ENCODE measurements at regions not wholly inside any gene's neighbourhood (a gene's known extent, or its start where the extent isn't known, plus 50 kb on each side); places are given as distances from the start of the nearest gene placed in this dataset.
"Not testable (repeated sequence)": the region's sequence is repeated elsewhere in the genome, so short reads cannot be mapped to it uniquely, and the experiment has no call there.

- H3K27ac ChIP-seq; H3K9me3 ChIP-seq; H3K36me3 ChIP-seq; DNase-seq (ENCODE audit: extremely low spot score in 2 of 2); H3K4me3 ChIP-seq; H3K27me3 ChIP-seq; intact Hi-C loops (cut with DNase I); H3K4me1 ChIP-seq: not testable (repeated sequence)
These were observed 290.1 kb downstream of the ZNF716 start for GRCh38 chr7:57740126-57740525.

- H3K9me3 ChIP-seq, result no peaks in the 10 kb centered on the region
- intact Hi-C loops (cut with DNase I), result no loop called here
- H3K27ac ChIP-seq, result no peak overlapping the region
- TF ChIP-seq POLR2A (IDR thresholded peaks at IDR 0.05) (no peak), CTCF (IDR thresholded peaks at IDR 0.05) (no peak), POLR2AphosphoS5 (IDR thresholded peaks at IDR 0.05; ENCODE audit: insufficient read depth in 1 of 2, low read depth in 1 of 2) (no peak)
- H3K4me1 ChIP-seq, result no peaks in the 10 kb centered on the region
- no peak for DNase-seq (ENCODE audit: extremely low spot score in 2 of 2)
- H3K4me3 ChIP-seq, result no peak overlapping the region
- H3K36me3 ChIP-seq, result no peaks in the 10 kb centered on the region
- H3K27me3 ChIP-seq, result no peaks in the 10 kb centered on the region
These were observed 319.2 kb downstream of the ZNF716 start for GRCh38 chr7:57769131-57769530.

GRCh38 chr7:57769958-57770357 lies 320.0 kb downstream of the ZNF716 start:
- Histone ChIP-seq H3K9me3 (no peaks in the 10 kb centered on the region), H3K27ac (no peak overlapping the region), H3K36me3 (no peaks in the 10 kb centered on the region), H3K4me1 (no peaks in the 10 kb centered on the region), H3K4me3 (no peak overlapping the region), H3K27me3 (no peaks in the 10 kb centered on the region)
- no peak for DNase-seq (ENCODE audit: extremely low spot score in 2 of 2)
- no peak for TF ChIP-seq POLR2A (IDR thresholded peaks at IDR 0.05)
- no peak for TF ChIP-seq POLR2AphosphoS5 (IDR thresholded peaks at IDR 0.05; ENCODE audit: insufficient read depth in 1 of 2, low read depth in 1 of 2)
- no peak for TF ChIP-seq CTCF (IDR thresholded peaks at IDR 0.05)
- intact Hi-C loops (cut with DNase I), result no loop called here

- intact Hi-C loops (cut with DNase I), result no loop called here
- DNase-seq (ENCODE audit: extremely low spot score in 2 of 2), result no peak
- no peak overlapping the region for H3K4me3 ChIP-seq
- no peak overlapping the region for H3K27ac ChIP-seq
- TF ChIP-seq POLR2AphosphoS5 (IDR thresholded peaks at IDR 0.05; ENCODE audit: insufficient read depth in 1 of 2, low read depth in 1 of 2) (no peak), POLR2A (IDR thresholded peaks at IDR 0.05) (no peak), CTCF (IDR thresholded peaks at IDR 0.05) (no peak)
- no peaks in the 10 kb centered on the region for H3K9me3 ChIP-seq
- H3K27me3 ChIP-seq, result no peaks in the 10 kb centered on the region
- no peaks in the 10 kb centered on the region for H3K36me3 ChIP-seq
- H3K4me1 ChIP-seq, result no peaks in the 10 kb centered on the region
These were observed 322.3 kb downstream of the ZNF716 start for GRCh38 chr7:57772126-57772924.

GRCh38 chr7:57774300-57774699 lies 324.3 kb downstream of the ZNF716 start:
- Histone ChIP-seq H3K27ac (no peak overlapping the region), H3K4me3 (no peak overlapping the region), H3K4me1 (no peaks in the 10 kb centered on the region), H3K27me3 (no peaks in the 10 kb centered on the region), H3K36me3 (no peaks in the 10 kb centered on the region), H3K9me3 (no peaks in the 10 kb centered on the region)
- TF ChIP-seq POLR2A (IDR thresholded peaks at IDR 0.05) (no peak), CTCF (IDR thresholded peaks at IDR 0.05) (no peak), POLR2AphosphoS5 (IDR thresholded peaks at IDR 0.05; ENCODE audit: insufficient read depth in 1 of 2, low read depth in 1 of 2) (no peak)
- intact Hi-C loops (cut with DNase I), result no loop called here
- DNase-seq (ENCODE audit: extremely low spot score in 2 of 2), result no peak
